T-helper 9 cell (primary cell): ENCODE measurements at regions not wholly inside any gene's neighbourhood (a gene's known extent, or its start where the extent isn't known, plus 50 kb on each side); places are given as distances from the start of the nearest gene placed in this dataset.
"Not testable (repeated sequence)": the region's sequence is repeated elsewhere in the genome, so short reads cannot be mapped to it uniquely, and the experiment has no call there.

Experiments used
- DNase-seq: peaks from one replicate; pipeline ENCODE4 v3.0.0-alpha.2; 2020

DNA sequence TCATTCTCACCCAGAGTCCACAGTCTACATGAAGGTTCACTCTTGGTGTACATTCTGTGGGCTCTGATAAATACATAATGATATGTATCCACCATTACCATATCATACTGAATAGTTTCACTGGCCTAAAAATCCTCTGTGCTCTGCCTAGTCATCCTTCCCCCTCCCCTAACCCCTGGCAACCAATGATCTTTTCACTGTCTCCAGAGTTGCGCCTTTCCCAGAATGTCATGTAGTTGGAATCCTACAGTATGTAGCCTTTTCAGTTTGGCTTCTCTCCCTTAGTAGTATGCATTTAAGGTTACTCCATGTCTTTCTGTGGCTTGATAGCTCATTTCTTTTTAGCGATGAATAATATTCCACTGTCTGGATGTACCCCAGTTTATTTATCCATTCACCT lies 101.3 kb downstream of the NOG start:
- no peak for DNase-seq

DNA sequence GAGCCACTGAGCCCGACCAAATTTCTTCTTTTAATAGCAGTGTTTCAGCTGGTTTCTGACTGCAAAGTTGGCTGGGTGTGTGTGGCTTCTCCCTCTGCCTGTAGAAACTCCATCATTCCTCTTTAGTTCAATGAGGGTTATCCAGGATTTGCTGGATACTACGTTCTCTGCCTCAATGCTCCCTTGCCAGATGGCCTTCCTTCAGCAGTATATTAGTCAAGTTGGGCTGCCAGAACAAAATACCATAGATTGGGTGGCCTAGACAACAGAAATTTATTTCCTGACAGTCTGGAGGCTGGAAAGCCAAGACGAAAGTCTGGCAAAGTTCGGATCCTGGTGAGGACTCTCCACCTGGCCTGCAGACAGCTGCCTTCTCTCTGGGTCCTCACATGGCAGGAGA lies 103.7 kb downstream of the NOG start:
- DNase-seq = no peak

DNA sequence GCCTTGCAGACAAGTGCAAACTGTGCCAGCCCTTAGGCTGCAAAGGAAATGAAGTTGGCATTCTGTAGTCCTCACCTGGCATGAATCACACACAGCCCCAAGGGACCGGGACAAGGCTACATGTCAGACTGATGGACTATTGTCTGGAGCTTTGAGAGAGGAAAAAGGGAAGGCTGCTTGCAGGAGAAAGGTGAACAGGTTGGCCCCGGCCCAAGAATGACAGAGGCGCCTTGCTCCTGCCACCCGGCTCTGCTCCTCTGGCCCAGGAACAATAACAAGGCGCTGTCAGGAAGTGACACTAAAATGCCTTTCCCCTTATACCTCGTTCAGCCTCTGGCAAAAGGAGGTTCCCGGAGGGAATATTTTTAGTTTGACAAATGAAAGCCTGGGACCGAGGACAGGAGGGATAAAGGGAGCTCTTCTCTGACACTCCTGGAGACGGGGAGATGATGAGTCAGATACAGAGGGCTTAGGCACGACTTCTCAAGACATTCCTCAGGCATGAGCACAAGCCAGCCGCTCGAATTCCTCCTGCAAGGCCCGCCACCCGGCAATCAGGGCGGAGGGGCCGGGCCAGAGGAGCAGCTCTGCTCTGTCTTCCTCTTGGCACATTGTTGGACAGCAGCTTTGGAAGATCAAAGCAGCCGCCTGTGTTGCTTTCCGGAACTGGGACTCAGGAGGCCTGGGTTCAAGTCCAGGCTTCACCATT lies 105.8 kb downstream of the NOG start:
- DNase-seq = no peak

DNA sequence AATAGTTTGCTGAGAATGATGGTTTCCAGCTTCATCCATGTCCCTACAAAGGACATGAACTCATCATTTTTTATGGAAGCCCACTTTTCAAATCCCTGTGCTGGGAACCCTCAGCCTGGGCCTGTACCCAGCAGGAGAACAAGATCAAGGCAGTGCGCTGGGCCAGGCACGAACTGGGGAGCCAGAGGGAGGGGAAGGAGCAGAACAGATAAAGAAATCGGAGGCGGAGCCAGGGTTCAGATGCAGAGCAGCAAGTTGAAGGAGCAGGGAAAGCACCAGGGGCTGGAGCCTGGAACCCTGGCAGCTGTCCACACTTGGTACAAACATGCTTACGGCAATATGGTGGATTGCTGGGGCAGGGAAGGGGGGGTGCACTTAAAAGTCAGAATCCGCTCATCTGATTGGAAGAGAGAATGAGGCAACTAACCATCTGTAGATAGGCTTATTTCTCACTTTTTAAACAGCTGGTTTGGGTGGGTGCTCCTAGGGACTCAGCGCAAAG lies 107.5 kb downstream of the NOG start:
- DNase-seq = no peak

DNA sequence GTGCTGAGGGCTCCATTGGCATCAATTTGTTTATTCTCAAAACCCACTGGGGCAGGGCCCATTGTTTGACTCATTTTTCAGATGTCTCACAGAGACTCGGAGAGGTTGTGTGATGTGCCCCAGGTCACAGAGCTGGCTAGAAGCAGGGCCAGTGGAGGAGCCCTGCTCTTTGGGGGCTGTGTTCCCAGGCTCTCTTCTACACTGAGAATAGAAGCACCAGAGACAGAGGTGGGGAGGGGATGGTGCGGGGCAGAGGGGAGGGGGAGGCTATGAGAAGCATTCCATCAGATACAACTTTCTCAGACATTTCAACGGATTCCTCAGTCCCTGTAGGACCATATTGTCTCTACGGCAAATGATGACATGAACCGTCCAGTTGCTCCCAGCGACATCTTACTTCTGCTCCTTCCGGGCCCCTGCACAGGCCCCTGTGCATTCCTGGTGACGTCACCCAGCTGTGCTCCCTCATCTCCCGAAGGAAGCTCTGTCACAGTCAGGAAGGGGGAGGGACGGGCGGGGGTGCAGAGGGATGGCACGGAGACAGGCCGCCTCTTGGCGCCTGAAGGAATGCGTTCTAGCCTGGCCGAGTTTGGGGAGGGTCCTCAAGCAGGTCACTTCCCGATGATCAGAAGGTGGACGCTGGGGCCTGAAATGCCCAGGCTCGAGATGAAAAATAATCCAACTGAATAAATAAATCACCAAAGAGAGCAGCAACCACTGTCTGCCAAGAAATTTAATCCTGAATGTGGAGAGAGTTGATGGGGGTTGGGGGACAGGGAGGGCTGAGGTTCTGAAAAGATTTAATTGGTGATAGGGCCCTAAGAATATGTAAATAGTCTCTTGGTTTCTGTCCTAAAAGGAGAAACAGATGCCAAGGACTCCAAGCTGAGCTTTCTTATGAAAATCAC lies 114.1 kb downstream of the NOG start:
- no peak for DNase-seq

DNA sequence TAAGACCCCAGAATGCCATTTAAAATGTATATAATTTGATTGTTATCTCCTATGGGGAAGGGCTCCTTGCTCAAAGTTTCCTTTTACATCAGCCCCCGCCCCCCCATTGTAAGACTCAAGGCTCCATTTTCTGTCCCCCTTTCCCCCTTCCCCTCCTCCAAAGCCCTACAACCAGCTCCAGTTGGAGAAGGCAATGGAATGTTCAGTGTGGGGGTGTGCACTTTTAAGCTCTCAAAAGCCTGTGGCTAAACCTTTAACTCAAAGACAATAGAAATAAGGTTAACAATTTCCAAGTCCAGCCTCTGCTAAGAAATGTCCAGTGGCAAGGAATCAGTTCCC lies 114.7 kb downstream of the NOG start:
- no peak for DNase-seq

DNA sequence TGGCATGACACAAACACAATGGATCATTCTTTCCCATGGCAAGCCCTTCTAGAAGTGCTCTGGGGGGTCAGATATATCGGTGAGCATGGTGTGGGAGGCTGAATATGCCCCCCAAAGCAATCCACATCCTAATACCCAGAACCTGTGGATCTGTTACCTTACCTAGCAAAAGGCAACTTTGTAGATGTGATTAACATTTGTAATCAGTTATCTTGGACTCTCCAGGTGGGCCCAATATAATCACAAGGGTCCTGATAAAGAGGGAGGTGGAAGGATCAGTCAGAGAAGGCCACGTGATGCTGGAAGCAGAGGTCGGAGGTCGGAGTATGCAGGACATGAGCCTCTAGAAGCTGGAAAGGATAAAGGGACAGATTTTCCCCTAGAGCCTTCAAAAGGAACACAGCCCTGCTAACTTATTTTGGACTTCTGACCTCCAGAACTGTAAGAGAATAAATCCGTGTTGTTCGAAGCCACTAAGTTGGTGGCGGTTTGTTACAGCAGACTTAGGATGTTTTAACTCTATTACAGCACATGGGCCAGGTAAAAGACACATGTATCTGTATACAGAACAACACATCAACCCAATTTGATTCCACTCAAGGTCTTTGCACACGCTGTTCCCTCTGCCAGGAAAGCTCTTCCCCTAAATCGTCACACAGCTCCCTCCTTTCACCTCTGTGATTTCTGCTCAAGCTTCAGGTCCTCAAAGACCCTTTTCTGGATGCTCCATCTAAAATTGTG lies 115.3 kb downstream of the NOG start:
- no peak for DNase-seq

DNA sequence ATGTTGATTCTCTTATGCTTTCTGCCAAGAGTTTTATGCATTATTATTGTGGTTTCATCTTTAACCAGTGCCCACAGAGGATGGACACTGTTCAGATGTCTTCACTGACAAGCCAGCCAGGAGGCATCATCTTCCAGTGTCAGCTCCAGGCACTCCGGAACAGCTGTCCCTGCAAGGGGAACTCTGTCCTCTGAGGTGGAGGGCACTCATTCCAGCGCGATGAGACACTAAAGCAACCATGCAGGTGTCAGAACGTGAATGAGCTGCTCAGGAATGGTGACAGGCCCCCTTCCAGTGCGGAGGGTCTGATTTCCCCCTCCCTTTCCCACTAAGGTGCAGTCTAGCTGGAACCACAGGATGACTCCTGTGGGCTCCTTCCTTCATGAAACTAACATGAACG lies 117.5 kb downstream of the NOG start:
- no peak for DNase-seq

DNA sequence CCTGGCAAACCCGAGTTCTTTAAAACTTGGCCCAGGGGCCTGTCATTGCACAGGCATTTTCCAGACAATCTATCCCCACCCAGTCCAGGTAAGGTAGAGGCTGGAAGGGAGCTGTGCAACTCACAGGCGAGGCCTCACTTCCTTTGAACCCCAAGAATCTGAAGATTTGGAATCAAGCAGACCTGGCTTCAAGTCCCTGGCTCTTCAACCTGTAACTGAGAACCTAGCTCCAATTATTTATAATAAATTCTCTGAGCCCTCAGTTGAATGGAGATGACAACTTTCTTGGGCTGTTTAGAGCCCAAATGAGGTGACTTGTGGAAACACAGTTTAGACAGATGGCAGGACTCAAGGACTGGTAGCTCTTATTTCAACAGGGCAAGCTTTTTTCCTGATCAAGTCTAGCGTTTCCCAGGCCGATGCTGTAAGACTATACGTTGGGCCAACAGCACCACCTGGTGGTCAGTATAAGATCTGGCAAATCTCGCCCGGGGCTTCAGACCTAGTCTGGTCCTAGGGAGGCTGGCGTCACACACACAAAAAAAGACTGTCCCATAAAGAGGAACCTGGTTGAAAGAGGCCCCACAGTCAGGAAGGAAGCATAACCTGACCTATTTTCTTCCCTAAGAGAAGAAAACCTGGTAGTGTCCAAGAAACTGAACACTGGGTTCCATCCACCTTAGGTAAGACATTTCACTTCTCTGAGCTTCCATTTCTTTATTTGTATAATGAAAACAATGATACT lies 117.9 kb downstream of the C17orf67 start:
- DNase-seq = peak; percentile 59

DNA sequence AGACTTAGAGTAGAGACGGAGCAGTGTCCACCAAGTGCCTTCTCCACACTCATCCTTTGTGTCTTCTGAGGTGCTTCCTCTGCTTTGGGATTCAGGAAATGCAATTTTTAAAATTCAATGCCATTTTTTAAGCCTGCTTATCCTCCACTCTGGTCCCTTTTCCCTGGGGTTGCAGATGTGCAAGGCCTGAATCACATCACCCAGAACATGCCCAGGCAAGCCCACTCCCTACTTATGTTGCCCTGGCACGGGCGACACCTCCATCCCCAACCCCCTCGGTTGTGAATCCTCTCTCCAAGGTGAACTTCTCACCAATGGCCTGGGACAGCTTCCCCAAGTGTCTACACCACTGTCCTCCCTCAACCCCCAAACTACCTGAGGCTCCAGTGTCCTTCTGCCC lies 116.2 kb downstream of the C17orf67 start:
- DNase-seq = no peak

DNA sequence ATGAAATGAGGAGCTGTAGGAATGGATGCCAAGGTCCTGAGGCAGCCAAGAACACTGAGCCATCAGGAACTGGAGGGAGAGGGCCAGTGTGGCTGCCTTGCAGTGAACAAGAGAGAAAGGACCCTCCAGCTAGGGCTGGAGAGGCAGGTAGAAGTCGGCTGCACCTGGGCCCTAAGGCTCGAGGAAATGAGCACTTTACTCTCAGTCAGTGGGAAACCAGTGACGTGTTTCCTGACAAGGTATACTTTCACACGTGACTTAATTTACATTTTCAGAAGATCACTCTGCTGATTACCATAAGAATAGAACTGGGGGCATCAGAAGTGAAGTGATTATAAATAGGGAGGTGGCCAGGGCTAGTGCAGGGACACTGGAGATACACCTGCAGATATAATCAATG lies 115.2 kb downstream of the C17orf67 start:
- DNase-seq = no peak

DNA sequence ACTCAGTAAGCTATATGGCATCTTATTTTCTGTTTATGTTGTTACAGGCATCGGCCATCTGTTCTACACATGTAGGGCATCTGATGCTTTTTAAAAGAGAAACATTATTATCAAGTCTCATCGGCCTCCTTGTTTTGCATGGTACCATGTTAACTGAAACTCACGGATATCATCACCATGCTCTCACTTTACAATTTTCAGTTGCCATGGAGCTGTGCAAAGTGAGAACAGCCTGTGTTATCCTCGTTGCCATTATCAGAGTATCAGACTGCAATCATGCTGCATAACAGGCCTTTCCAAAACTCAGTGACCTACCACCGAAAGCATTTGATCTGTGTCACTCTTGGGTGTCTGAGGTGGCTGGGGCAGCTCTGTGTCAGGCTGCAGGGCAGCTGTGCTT lies 110.3 kb downstream of the C17orf67 start:
- DNase-seq = no peak

DNA sequence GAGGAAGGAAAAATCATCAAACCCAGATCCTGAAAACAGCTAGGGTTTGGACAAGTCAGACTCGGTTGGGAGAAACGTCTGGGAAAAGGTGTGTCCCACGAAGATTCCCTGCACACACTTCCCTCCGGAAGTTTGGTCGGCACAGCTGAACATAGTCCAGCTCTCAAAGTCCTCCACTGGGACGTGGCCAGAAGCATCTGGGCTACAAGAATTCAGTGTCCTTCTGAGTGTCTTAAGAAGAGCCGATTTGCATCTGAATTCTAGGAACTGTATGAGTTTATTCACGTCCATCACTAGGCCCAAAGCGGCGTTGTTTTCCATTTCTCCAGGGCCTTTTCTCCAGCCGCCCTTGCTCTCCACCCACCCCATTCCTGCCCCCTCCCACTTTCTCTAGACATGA lies 109.1 kb downstream of the C17orf67 start:
- DNase-seq = no peak

DNA sequence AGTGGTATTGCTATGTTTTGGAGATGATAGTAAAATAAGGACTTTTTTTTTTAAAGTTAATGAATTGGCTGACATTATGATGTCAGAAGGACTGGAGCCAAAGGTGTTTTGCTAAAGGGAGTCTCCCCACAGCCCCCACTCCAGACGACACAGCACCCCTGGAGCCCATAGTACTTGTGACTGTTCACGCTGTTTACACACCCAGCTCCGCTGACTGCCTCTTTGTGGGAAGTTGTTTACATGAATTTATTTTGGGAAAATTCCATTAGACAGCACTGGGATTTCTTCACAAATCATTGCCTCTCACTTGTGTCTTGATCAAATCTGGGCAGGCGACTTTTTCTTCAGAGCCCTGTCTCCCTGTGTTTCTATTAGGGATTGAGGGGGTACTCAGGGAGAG lies 108.6 kb downstream of the C17orf67 start:
- DNase-seq = no peak

DNA sequence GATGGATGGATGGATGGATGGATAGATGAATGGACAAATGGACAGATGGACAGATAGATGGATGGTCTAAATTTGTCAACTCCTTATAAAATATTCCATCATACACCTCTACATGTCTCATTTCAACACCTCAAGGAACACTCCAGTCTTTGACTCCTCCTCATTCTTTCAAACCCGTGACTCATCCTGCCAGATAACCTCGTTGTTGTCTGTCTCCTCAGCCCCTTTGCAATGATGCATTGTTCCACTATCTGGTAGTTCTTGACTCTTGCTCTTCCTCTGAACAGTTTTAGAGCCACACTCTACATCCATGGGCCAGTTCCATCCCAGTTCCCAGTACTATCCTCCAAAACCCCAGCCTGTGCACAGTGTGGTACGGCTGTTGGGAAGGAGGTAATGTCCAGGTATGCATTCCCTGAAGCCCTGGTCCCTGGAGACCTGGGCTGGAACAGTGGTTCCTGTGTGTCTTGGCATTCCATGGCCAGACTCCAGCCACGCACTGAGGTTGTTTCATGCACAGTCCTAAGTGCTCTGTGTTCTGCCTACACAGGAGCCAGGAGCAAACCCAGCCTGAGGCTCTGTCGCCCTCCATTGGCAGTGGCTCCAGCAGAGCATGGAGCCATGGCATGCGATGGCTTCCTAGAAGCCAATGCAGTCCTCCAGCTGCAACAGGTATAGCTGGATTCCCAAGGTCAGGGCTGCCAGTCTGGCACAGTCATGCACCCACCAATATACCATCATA lies 105.7 kb downstream of the C17orf67 start:
- DNase-seq = no peak

DNA sequence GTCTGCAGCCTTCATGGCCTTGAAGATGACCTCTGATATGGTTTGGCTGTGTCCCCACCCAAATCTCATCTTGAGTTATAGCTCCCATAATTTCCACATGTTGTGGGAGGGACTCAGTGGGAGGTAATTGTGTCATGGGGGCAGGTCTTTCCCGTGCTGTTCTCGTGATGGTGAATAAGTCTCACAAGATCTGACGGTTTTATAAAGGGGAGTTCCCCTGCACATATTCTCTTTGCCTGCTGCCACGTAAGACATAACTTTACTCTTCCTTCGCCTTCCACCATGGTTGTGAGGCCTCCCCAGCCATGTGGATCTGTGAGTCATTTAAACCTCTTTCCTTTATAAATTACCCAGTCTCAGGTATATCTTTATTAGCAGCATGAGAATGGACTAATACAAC lies 102.6 kb downstream of the C17orf67 start:
- not testable (repeated sequence) for DNase-seq

DNA sequence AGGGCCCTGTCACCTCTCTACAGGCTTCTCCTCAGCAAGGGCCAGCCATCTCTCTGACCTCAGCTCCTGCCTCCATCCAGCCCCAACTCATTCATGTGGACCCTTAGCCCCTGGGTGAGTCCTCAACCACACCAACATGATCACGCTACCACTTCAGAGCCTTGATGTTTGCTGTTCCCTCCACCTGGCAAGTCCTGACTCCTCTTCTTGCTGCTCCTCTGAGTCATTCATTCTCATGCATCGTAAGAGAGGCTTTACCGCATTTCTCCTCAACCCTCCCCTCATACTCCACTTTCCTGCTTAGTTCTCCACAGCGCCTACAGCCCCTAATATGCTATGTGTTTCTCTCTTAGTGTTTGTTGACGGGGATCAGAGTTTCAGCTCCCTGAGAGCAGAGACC lies 99.9 kb downstream of the C17orf67 start:
- DNase-seq = no peak

DNA sequence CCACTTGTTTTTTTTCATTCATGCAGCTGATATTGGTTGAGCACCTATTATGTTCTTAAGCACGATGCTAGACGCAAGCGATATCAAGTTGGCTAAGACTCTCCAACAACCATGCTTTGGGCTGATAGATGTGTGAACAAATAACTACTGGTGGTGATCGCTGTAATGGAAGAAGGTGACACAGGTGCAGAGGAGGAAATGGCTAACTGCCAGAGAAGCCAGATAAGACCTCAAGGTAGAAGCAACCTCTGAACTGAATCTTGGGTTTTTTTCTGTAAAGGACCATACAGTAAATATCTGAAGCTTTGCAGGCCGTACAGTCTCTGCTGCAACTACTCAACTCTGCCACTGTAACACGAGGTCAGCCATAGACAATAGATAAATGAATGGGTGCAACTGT lies 97.9 kb downstream of the C17orf67 start:
- DNase-seq = no peak

DNA sequence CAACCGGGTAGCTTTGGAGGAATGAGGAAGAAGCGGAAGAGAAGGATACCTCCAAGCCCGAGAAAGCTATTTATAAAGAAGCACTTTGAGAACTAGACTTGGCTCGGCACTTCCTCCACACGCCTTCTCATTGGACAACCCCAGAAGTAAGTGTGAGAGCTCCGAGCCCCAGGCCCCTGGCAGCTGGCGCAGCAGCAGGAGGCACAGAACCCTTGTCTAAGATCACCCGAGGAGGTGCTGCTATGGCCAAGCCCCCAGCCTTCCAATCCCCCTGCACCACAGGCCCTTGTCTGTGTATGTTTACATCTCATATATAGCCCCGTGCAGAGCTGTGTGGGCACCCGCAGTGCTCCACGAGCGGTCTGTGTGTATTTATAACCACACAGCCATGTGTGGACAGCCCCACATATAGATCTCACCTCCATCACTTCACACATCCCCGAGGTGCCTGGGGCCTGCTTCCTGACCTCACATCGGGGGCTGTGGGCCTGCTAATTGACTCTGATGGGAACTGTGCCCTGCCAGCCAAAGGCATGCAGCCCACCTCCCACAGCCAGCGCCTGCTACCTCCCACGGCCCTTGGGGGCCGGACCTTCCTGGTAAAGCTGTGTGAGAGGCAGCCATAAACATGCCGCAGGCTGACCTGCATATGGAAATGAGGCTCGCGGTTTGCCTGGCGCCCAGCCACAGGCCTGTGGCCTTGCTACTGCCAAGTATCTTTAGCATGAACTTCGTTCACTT lies 96.1 kb downstream of the C17orf67 start:
- no peak for DNase-seq

DNA sequence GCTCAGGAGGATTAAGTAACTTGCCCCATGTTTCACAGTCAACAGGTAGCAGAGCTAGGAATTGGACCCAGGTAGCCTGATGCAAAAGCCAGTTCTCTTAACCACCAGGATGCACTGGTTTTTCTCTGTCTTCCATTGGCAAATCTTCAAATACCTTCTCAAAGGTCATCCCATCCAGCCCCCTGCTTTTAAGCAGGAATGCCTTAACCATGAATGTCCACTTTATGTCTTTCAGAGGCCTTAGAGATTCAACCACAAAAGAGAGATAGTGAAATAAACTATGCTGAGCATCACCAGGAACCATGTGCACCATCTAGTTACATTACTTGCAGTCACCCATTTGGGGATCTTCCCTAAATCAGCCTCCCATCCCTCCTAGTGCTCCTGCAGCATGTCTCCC lies 94.3 kb downstream of the C17orf67 start:
- no peak for DNase-seq

DNA sequence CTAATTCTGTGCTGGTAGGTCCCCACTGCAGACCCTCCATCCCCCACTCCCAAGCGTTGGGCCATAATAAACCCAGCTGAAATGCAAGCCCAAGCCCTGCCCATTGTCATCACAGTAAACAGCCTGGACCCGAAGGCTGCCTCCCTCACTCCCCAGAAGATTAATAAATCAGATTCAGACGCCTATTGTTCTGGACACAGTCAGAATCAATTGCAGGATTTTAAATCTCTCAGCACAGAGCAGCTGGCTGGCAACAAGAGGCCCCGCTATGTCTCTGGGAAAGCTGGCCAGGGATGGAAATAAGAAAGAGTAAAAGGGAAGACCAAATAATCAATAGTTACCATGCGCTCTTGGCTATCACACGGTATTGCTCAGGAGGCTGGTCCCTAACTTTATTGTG lies 93.9 kb downstream of the C17orf67 start:
- DNase-seq = no peak
